Esophagus squamous epithelium (tissue), 5 donors: ENCODE measurements at regions not wholly inside any gene's neighbourhood (a gene's known extent, or its start where the extent isn't known, plus 50 kb on each side); places are given as distances from the start of the nearest gene placed in this dataset.
"Not testable (repeated sequence)": the region's sequence is repeated elsewhere in the genome, so short reads cannot be mapped to it uniquely, and the experiment has no call there.

Experiments used
- DNase-seq: peaks from one replicate; lab custom pipeline; 2025; lab: John Stamatoyannopoulos, UW
- H3K27ac ChIP-seq, 4 donors: fragments of 200-600 bp; sonication (generic); one replicate each; pipeline ENCODE4 v1.5.1; 2016 to 2019; ENCODE audit warnings: mild to moderate bottlenecking in 1 of 4
- H3K27me3 ChIP-seq, 4 donors: fragments of 200-600 bp; sonication (generic); 1 replicate in 3 of 4; 2 replicates in 1 of 4; pipeline versions ENCODE4 v1.5.1 to v1.6.0; 2017 to 2021; ENCODE audit warnings: antibody characterized with exemption in 1 of 4
- H3K36me3 ChIP-seq, 3 donors: fragments of 200-600 bp; sonication (generic); one replicate each; pipeline ENCODE4 v1.5.1; 2016 to 2019
- H3K4me1 ChIP-seq, 3 donors: fragments of 200-600 bp; sonication (generic); one replicate each; pipeline ENCODE4 v1.5.1; 2017 to 2019
- H3K4me3 ChIP-seq, 4 donors: fragments of 200-600 bp; sonication (generic); 1 replicate in 3 of 4; 2 replicates in 1 of 4; pipeline ENCODE4 v1.5.1; 2016 to 2019; ENCODE audit warnings: mild to moderate bottlenecking in 2 of 4, moderate library complexity in 1 of 4
- H3K9me3 ChIP-seq, 3 donors: fragments of 200-600 bp; sonication (generic); one replicate each; pipeline ENCODE4 v1.5.1; 2016 to 2019
- CTCF ChIP-seq, 6 experiments: fragments of 450-650 bp in 4 of 6; fragments of 200-600 bp in 2 of 6; sonication (generic) in 2 of 6; IDR thresholded peaks; one replicate each; pipeline ENCODE4 v1.5.1; 2016 to 2019; ENCODE audit warnings: antibody characterized with exemption in 6 of 6, mild to moderate bottlenecking in 4 of 6, moderate library complexity in 4 of 6
- POLR2A ChIP-seq, 4 donors: fragments of 450-650 bp; IDR thresholded peaks; one replicate each; pipeline ENCODE4 v1.6.1; 2017; ENCODE audit warnings: antibody characterized with exemption in 4 of 4, mild to moderate bottlenecking in 4 of 4, moderate library complexity in 3 of 4
- whole genome bisulfite sequencing, 2 donors: methylation state at CpG; one replicate each; pipeline ENCODE4 v1.1.5; 2018; 5-methylcytosine and 5-hydroxymethylcytosine counted together
- intact Hi-C: fragments of 100-400 bp; cut with DNase I; formaldehyde crosslinking; loops from one replicate; pipeline ENCODE4 v1.15.0; 2022
- donor health status: DM: yes; HTN: yes; CAD: no.

- no peak overlapping the region for H3K4me3 ChIP-seq
- H3K9me3 ChIP-seq = no peaks in the 10 kb centered on the region
- H3K27ac ChIP-seq = no peak overlapping the region
- no peaks in the 10 kb centered on the region for H3K4me1 ChIP-seq
- no peak for DNase-seq
- 60 to 71% methylated on average over 4 of the region's 4 CpGs for WGBS, 2 donors
- no peaks in the 10 kb centered on the region for H3K36me3 ChIP-seq
- peaks cover 0 to 17% (median 0%) of the 10 kb centered on the region in 4 donors for H3K27me3 ChIP-seq
- TF ChIP-seq POLR2A (IDR thresholded peaks at IDR 0.05) (no peak), CTCF (IDR thresholded peaks at IDR 0.05) (no peak)
- intact Hi-C loops = no loop called here
Measured at GRCh38 chr2:65931056-65931455, 498.7 kb upstream of the SPRED2 start.

- Histone ChIP-seq H3K4me3 (no peak overlapping the region), H3K27me3 (peaks cover 0 to 14% (median 0%) of the 10 kb centered on the region in 4 donors), H3K36me3 (no peaks in the 10 kb centered on the region), H3K9me3 (no peaks in the 10 kb centered on the region), H3K4me1 (no peaks in the 10 kb centered on the region), H3K27ac (no peak overlapping the region)
- TF ChIP-seq POLR2A (IDR thresholded peaks at IDR 0.05) (no peak), CTCF (IDR thresholded peaks at IDR 0.05) (no peak)
- DNase-seq = no peak
- 93 to 98% methylated on average over 4 of the region's 4 CpGs for WGBS, 2 donors
- intact Hi-C loops = no loop called here
Measured at GRCh38 chr2:65930259-65930658, 497.9 kb upstream of the SPRED2 start.

GRCh38 chr2:65929664-65930063 lies 497.3 kb upstream of the SPRED2 start:
- H3K27me3 ChIP-seq, DNase-seq, H3K36me3 ChIP-seq, H3K4me1 ChIP-seq, H3K9me3 ChIP-seq, intact Hi-C loops, H3K4me3 ChIP-seq, H3K27ac ChIP-seq: not testable (repeated sequence)
- WGBS, 2 donors = 100% methylated on average over 1 of the region's 10 CpGs; no CpG with 5 or more reads in 1 of the 2 donors

GRCh38 chr2:65922794-65923193 lies 490.4 kb upstream of the SPRED2 start:
- TF ChIP-seq CTCF (IDR thresholded peaks at IDR 0.05) (no peak), POLR2A (IDR thresholded peaks at IDR 0.05) (no peak)
- peak overlapping the region; percentile 16 to 58 (median 46) for H3K27ac ChIP-seq
- H3K36me3 ChIP-seq = no peaks in the 10 kb centered on the region
- no peak for DNase-seq
- no peaks in the 10 kb centered on the region for H3K27me3 ChIP-seq
- H3K4me1 ChIP-seq = peaks cover 5 to 43% (median 5%) of the 10 kb centered on the region in 3 donors
- no peaks in the 10 kb centered on the region for H3K9me3 ChIP-seq
- WGBS, 2 donors = 0 to 16% methylated on average over 3 of the region's 4 CpGs
- intact Hi-C loops = no loop called here
- no peak overlapping the region for H3K4me3 ChIP-seq

- Histone ChIP-seq H3K4me3 (no peak overlapping the region), H3K9me3 (no peaks in the 10 kb centered on the region), H3K4me1 (peaks cover 5 to 46% (median 5%) of the 10 kb centered on the region in 3 donors), H3K36me3 (no peaks in the 10 kb centered on the region), H3K27ac (peak overlapping the region; percentile 16 to 54 (median 33)), H3K27me3 (no peaks in the 10 kb centered on the region)
- no peak for TF ChIP-seq CTCF (IDR thresholded peaks at IDR 0.05)
- intact Hi-C loops = no loop called here
- WGBS, 2 donors = 55 to 66% methylated on average over 4 of the region's 4 CpGs
- no peak for DNase-seq
Measured at GRCh38 chr2:65922030-65922429, 489.6 kb upstream of the SPRED2 start.

GRCh38 chr2:65921116-65921515 lies 488.7 kb upstream of the SPRED2 start:
- Histone ChIP-seq H3K4me3 (no peak overlapping the region), H3K9me3 (no peaks in the 10 kb centered on the region), H3K27ac (no peak overlapping the region), H3K27me3 (no peaks in the 10 kb centered on the region), H3K4me1 (peaks cover 5 to 55% (median 5%) of the 10 kb centered on the region in 3 donors), H3K36me3 (no peaks in the 10 kb centered on the region)
- TF ChIP-seq POLR2A (IDR thresholded peaks at IDR 0.05) (no peak), CTCF (IDR thresholded peaks at IDR 0.05) (no peak)
- no peak for DNase-seq
- intact Hi-C loops = no loop called here
